ENCODE measurements at regions not wholly inside any gene's neighbourhood (a gene's known extent, or its start where the extent isn't known, plus 50 kb on each side); places are given as distances from the start of the nearest gene placed in this dataset.
A peak's percentile ranks its signal among the peaks of the same experiment; 100 is the strongest.
"Not testable (repeated sequence)": the region's sequence is repeated elsewhere in the genome, so short reads cannot be mapped to it uniquely, and the experiment has no call there.

GRCh38 chr4:147157860-147158701 lies 212.4 kb upstream of the TTC29 start:
- no peaks in the 10 kb centered on the region for H3K27me3 ChIP-seq
- H3K4me3 ChIP-seq: peak overlapping the region in 2 of 3 donors; percentile 7 to 28
- H3K9me3 ChIP-seq: no peaks in the 10 kb centered on the region
- TF ChIP-seq, protein P1, sequence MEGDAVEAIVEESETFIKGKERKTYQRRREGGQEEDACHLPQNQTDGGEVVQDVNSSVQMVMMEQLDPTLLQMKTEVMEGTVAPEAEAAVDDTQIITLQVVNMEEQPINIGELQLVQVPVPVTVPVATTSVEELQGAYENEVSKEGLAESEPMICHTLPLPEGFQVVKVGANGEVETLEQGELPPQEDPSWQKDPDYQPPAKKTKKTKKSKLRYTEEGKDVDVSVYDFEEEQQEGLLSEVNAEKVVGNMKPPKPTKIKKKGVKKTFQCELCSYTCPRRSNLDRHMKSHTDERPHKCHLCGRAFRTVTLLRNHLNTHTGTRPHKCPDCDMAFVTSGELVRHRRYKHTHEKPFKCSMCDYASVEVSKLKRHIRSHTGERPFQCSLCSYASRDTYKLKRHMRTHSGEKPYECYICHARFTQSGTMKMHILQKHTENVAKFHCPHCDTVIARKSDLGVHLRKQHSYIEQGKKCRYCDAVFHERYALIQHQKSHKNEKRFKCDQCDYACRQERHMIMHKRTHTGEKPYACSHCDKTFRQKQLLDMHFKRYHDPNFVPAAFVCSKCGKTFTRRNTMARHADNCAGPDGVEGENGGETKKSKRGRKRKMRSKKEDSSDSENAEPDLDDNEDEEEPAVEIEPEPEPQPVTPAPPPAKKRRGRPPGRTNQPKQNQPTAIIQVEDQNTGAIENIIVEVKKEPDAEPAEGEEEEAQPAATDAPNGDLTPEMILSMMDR (IDR thresholded peaks at IDR 0.05): no peak
- TF ChIP-seq POLR2A (IDR thresholded peaks at IDR 0.05): no peak
- peaks cover 0 to 4% (median 0%) of the 10 kb centered on the region in 4 donors for H3K4me1 ChIP-seq
- peak in 1 of 3 donors; percentile 44 for DNase-seq
- no peaks in the 10 kb centered on the region for H3K36me3 ChIP-seq
- 11% methylated on average over 14 of the region's 29 CpGs for WGBS (ENCODE audit: insufficient coverage, low coverage, low lambda C conversion rate, missing lambda C conversion rate)
- intact Hi-C loops (cut with DNase I): no loop called here
- peak; percentile 34 to 55 (median 46) for ATAC-seq
- no peak overlapping the region for H3K27ac ChIP-seq

DNA sequence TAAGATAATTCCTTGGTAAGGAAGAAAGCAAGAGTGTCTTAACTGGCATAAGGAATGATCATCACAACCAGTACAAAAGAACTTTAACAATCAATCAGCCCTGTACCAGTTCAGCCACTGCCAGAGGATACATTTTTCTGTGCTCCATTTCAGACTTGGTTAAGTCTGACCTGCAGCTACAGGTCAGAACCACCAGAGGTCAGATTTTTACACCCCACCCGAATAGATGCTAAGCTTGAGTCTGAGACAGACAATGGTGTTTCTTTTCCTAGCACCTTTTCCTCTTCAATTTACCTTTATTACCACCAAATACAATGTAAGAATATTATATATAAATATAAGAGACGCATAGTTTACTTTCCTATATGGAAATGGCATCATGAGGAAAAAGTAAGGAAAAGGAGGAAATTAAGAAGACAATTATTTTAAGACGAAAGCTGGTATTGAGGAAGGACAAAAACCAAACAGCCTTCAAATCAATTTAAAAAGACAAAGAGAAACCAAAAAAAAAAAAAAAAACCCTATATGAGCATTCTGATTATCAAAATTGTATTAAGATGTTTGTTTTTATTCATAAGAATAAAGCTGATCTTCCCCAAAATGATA lies 215.3 kb upstream of the TTC29 start:
- intact Hi-C loops (cut with DNase I): no loop called here

GRCh38 chr4:147163311-147163710 lies 217.6 kb upstream of the TTC29 start:
- no peaks in the 10 kb centered on the region for H3K27me3 ChIP-seq
- ATAC-seq (no peak), DNase-seq (no peak)
- TF ChIP-seq POLR2A (IDR thresholded peaks at IDR 0.05): no peak
- TF ChIP-seq, protein P1 (IDR thresholded peaks at IDR 0.05): no peak
- no peak overlapping the region for H3K4me3 ChIP-seq
- H3K4me1 ChIP-seq: peaks cover 0 to under 1% (median 0%) of the 10 kb centered on the region in 4 donors
- no peak overlapping the region for H3K27ac ChIP-seq
- intact Hi-C loops (cut with DNase I): no loop called here
- H3K36me3 ChIP-seq: no peaks in the 10 kb centered on the region
- no peaks in the 10 kb centered on the region for H3K9me3 ChIP-seq

More for the DNA sequence above, 215.3 kb upstream of the TTC29 start:
- H3K4me3 ChIP-seq: no peak overlapping the region
- no peaks in the 10 kb centered on the region for H3K27me3 ChIP-seq
- WGBS (ENCODE audit: insufficient coverage, low coverage, low lambda C conversion rate, missing lambda C conversion rate): 33% methylated on average over 3 of the region's 3 CpGs
- TF ChIP-seq, protein P1 (IDR thresholded peaks at IDR 0.05): peak; percentile 57 to 79 (median 72)
- TF ChIP-seq POLR2A (IDR thresholded peaks at IDR 0.05): no peak
- H3K9me3 ChIP-seq: no peaks in the 10 kb centered on the region
- ATAC-seq (peak; percentile 80 to 89 (median 84)), DNase-seq (no peak)
- no peak overlapping the region for H3K27ac ChIP-seq
- no peaks in the 10 kb centered on the region for H3K36me3 ChIP-seq
- peaks cover 0 to 4% (median 0%) of the 10 kb centered on the region in 4 donors for H3K4me1 ChIP-seq

GRCh38 chr4:147168200-147168599 lies 222.5 kb upstream of the TTC29 start:
- H3K4me3 ChIP-seq; H3K27me3 ChIP-seq; H3K9me3 ChIP-seq; intact Hi-C loops (cut with DNase I); H3K36me3 ChIP-seq; DNase-seq; ATAC-seq; H3K27ac ChIP-seq; H3K4me1 ChIP-seq: not testable (repeated sequence)

GRCh38 chr4:147173322-147173721 lies 227.7 kb upstream of the TTC29 start:
- TF ChIP-seq, protein P1 (IDR thresholded peaks at IDR 0.05): no peak
- no peak for TF ChIP-seq POLR2A (IDR thresholded peaks at IDR 0.05)
- WGBS (ENCODE audit: insufficient coverage, low coverage, low lambda C conversion rate, missing lambda C conversion rate): 78% methylated on average over 1 of the region's 1 CpG
- intact Hi-C loops (cut with DNase I): no loop called here

More at GRCh38 chr4:147173322-147173721, 227.7 kb upstream of the TTC29 start:
- DNase-seq: no peak
- no peak for ATAC-seq
- Histone ChIP-seq H3K9me3 (no peaks in the 10 kb centered on the region), H3K4me1 (no peaks in the 10 kb centered on the region), H3K27ac (no peak overlapping the region), H3K4me3 (no peak overlapping the region), H3K36me3 (no peaks in the 10 kb centered on the region), H3K27me3 (no peaks in the 10 kb centered on the region)
